ENCODE measurements at regions not wholly inside any gene's neighbourhood (a gene's known extent, or its start where the extent isn't known, plus 50 kb on each side); places are given as distances from the start of the nearest gene placed in this dataset.

- no peak for DNase-seq (ENCODE audit: low spot score)
These were observed 140.6 kb downstream of the JCAD start for GRCh38 chr10:29918623-29919400.

GRCh38 chr10:29917311-29917710 lies 142.1 kb downstream of the JCAD start:
- TF ChIP-seq CTCF (IDR thresholded peaks at IDR 0.05; ENCODE audit: extremely low read depth, missing control alignments) = no peak
- DNase-seq (ENCODE audit: low spot score) = no peak

More at GRCh38 chr10:29918623-29919400, 140.6 kb downstream of the JCAD start:
- no peak for TF ChIP-seq CTCF (IDR thresholded peaks at IDR 0.05; ENCODE audit: extremely low read depth, missing control alignments)

- DNase-seq (ENCODE audit: low spot score) = no peak
- no peak for TF ChIP-seq CTCF (IDR thresholded peaks at IDR 0.05; ENCODE audit: extremely low read depth, missing control alignments)
These were observed 142.7 kb downstream of the JCAD start for GRCh38 chr10:29916669-29917068.

GRCh38 chr10:29914986-29915785 lies 144.2 kb downstream of the JCAD start:
- DNase-seq (ENCODE audit: low spot score) = no peak

GRCh38 chr10:29908962-29909361 lies 150.4 kb downstream of the JCAD start:
- DNase-seq (ENCODE audit: low spot score) = no peak
- TF ChIP-seq CTCF (IDR thresholded peaks at IDR 0.05; ENCODE audit: extremely low read depth, missing control alignments) = no peak

More at GRCh38 chr10:29914986-29915785, 144.2 kb downstream of the JCAD start:
- TF ChIP-seq CTCF (IDR thresholded peaks at IDR 0.05; ENCODE audit: extremely low read depth, missing control alignments) = no peak

- TF ChIP-seq CTCF (IDR thresholded peaks at IDR 0.05; ENCODE audit: extremely low read depth, missing control alignments) = no peak
- no peak for DNase-seq (ENCODE audit: low spot score)
These were observed 158.5 kb downstream of the JCAD start for GRCh38 chr10:29900865-29901264.

All from GM20000 (cell line).